GM23338 (cell line): ENCODE measurements at regions not wholly inside any gene's neighbourhood (a gene's known extent, or its start where the extent isn't known, plus 50 kb on each side); places are given as distances from the start of the nearest gene placed in this dataset.

Source experiments
- ATAC-seq: fragments of 200-7000 bp; cut with Tn5 transposase; 3 replicates; pipeline ENCODE4 v1.9.1; 2020
- DNase-seq: peaks from one replicate; pipeline ENCODE4 v3.0.0-alpha.2; 2015; ENCODE audit warnings: low spot score
- H2AFZ ChIP-seq: fragments of 200-600 bp; sonication (generic); 2 replicates; pipeline ENCODE4 v1.8.0; 2016; ENCODE audit warnings: antibody characterized with exemption, mild to moderate bottlenecking, moderate library complexity
- H3F3A ChIP-seq: fragments of 200-600 bp; sonication (generic); replicated peaks from 2 replicates; pipeline ENCODE4 v1.8.0; 2017; ENCODE audit warnings: antibody characterized with exemption, mixed run types, low read depth
- H3K27ac ChIP-seq: fragments of 200-600 bp; sonication (generic); 2 replicates; pipeline ENCODE4 v1.6.1; 2016; ENCODE audit warnings: low read depth
- H3K27me3 ChIP-seq: fragments of 200-600 bp; sonication (generic); 2 replicates; pipeline ENCODE4 v1.8.0; 2016; ENCODE audit warnings: mild to moderate bottlenecking, mixed run types, moderate library complexity; ENCODE audit not compliant: insufficient read depth
- H3K36me3 ChIP-seq: fragments of 200-600 bp; sonication (generic); 2 replicates; pipeline ENCODE4 v1.8.0; 2016; ENCODE audit warnings: mild to moderate bottlenecking; ENCODE audit not compliant: insufficient read depth
- H3K4me1 ChIP-seq: fragments of 200-600 bp; sonication (generic); 2 replicates; pipeline ENCODE4 v1.8.0; 2016; ENCODE audit warnings: mild to moderate bottlenecking, moderate library complexity; ENCODE audit not compliant: insufficient read depth
- H3K4me2 ChIP-seq: fragments of 200-600 bp; sonication (generic); 2 replicates; pipeline ENCODE4 v1.7.1; 2017; ENCODE audit warnings: mixed run types
- H3K4me3 ChIP-seq: fragments of 200-600 bp; sonication (generic); 2 replicates; pipeline ENCODE4 v1.6.1; 2016; ENCODE audit warnings: mixed run types
- H3K79me2 ChIP-seq: fragments of 200-600 bp; sonication (generic); replicated peaks from 2 replicates; pipeline ENCODE4 v1.8.0; 2017; ENCODE audit warnings: mild to moderate bottlenecking; ENCODE audit not compliant: insufficient read depth
- H3K9me2 ChIP-seq: fragments of 200-600 bp; sonication (generic); 2 replicates; pipeline ENCODE4 v1.8.0; 2017; ENCODE audit not compliant: insufficient read depth
- H4K20me1 ChIP-seq: fragments of 200-600 bp; sonication (generic); replicated peaks from 2 replicates; pipeline ENCODE4 v1.8.0; 2017; ENCODE audit warnings: mild to moderate bottlenecking; ENCODE audit not compliant: insufficient read depth
- H3K27ac Mint-ChIP-seq: 2 replicates; pipeline ENCODE4 v1.8.0; 2020; ENCODE audit warnings: inconsistent platforms, mild to moderate bottlenecking, moderate library complexity, mixed read lengths
- H3K27me3 Mint-ChIP-seq: 3 replicates; pipeline ENCODE4 v1.8.0; 2022; ENCODE audit warnings: low read depth, mild to moderate bottlenecking, moderate library complexity, mixed read lengths, inconsistent platforms; ENCODE audit not compliant: insufficient read depth, poor library complexity
- H3K36me3 Mint-ChIP-seq: 3 replicates; pipeline ENCODE4 v1.8.0; 2021; ENCODE audit warnings: low read depth, mild to moderate bottlenecking, inconsistent platforms, moderate library complexity, mixed read lengths
- H3K4me1 Mint-ChIP-seq: 3 replicates; pipeline ENCODE4 v1.8.0; 2020; ENCODE audit warnings: mild to moderate bottlenecking, inconsistent platforms, mixed read lengths
- H3K4me3 Mint-ChIP-seq: 3 replicates; pipeline ENCODE4 v1.8.0; 2021; ENCODE audit warnings: moderate library complexity, mild to moderate bottlenecking, inconsistent platforms, mixed read lengths
- H3K9me3 Mint-ChIP-seq: 3 replicates; pipeline ENCODE4 v1.8.0; 2020; ENCODE audit warnings: moderate library complexity, mild to moderate bottlenecking, inconsistent platforms, mixed read lengths
- CREB1 ChIP-seq: fragments of 250-450 bp; sonication (Bioruptor Pico); IDR thresholded peaks from 2 replicates; pipeline ENCODE4 v1.5.0; 2020; ENCODE audit warnings: low read depth, mild to moderate bottlenecking, moderate library complexity
- CTCF ChIP-seq, 2 experiments: fragments of 200-600 bp in 1 of 2; sonication (generic) in 1 of 2; conservative IDR thresholded peaks; 2 replicates each; pipeline versions ENCODE4 v1.5.1 to v1.6.1; 2016 to 2017; ENCODE audit warnings: antibody characterized with exemption in 2 of 2, low read depth in 2 of 2, mild to moderate bottlenecking in 2 of 2, moderate library complexity in 1 of 2
- EZH2 ChIP-seq: fragments of 200-600 bp; sonication (generic); IDR thresholded peaks from one replicate; pipeline ENCODE4 v1.8.0; 2017; ENCODE audit warnings: antibody characterized with exemption, mild to moderate bottlenecking, low read depth; ENCODE audit not compliant: unreplicated experiment
- EZH2phosphoT487 ChIP-seq: fragments of 200-600 bp; sonication (generic); IDR thresholded peaks from one replicate; pipeline ENCODE4 v1.8.1; 2018; ENCODE audit warnings: antibody characterized with exemption; ENCODE audit not compliant: unreplicated experiment
- JUNB ChIP-seq: IDR thresholded peaks from one replicate; pipeline ENCODE4 v1.6.1; 2016; ENCODE audit warnings: antibody characterized with exemption; ENCODE audit not compliant: unreplicated experiment
- NANOG ChIP-seq: IDR thresholded peaks from 2 replicates; pipeline ENCODE4 v1.6.1; 2016; ENCODE audit warnings: antibody characterized with exemption, borderline replicate concordance
- POLR2AphosphoS5 ChIP-seq: IDR thresholded peaks from 2 replicates; pipeline ENCODE4 v1.6.1; 2016; ENCODE audit warnings: antibody characterized with exemption, low read depth
- STAT1 ChIP-seq: IDR thresholded peaks from one replicate; pipeline ENCODE4 v1.6.1; 2016; ENCODE audit warnings: antibody characterized with exemption; ENCODE audit not compliant: unreplicated experiment
- ZNF114 ChIP-seq: fragments of 250-450 bp; sonication (Bioruptor Pico); IDR thresholded peaks from 2 replicates; pipeline ENCODE4 v1.5.0; 2020; ENCODE audit warnings: mild to moderate bottlenecking, moderate library complexity
- TF ChIP-seq, protein P1 (sequence below): IDR thresholded peaks from one replicate; pipeline ENCODE4 v1.6.1; 2018; ENCODE audit warnings: antibody characterized with exemption; ENCODE audit not compliant: unreplicated experiment
- TF ChIP-seq, protein P2 (sequence below): fragments of 250-450 bp; sonication (Bioruptor Pico); IDR thresholded peaks from 2 replicates; pipeline ENCODE4 v1.5.0; 2020; ENCODE audit warnings: mild to moderate bottlenecking, moderate library complexity

DNA sequence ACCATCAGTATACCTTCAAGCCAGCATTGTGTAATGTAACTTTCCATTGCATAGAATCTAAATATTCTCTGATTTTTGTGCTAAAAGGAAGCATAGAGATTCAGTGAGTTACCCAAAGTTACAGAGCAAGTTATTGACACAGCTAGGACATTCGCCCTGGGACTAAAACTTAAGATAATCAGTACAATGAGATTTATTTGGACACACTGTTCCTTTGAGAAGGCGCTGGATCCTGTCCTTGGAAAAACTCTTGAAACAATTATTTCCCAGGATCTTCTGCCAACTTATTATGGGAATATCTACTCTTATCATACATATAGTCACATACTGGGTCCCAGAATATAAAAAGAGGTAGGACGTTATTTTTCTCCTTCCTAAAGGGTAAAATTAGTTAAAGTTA lies 392.0 kb downstream of the UBE2NL start:
- no peaks in the 10 kb centered on the region for H4K20me1 ChIP-seq
- DNase-seq (no peak), ATAC-seq (no peak)
- no peak overlapping the region for H3K27ac ChIP-seq
- no peak overlapping the region for H3K4me2 ChIP-seq
- Mint-ChIP-seq H3K9me3 (peaks cover 37% of the 10 kb centered on the region), H3K27ac (no peak overlapping the region), H3K4me3 (no peak overlapping the region), H3K27me3 (peaks cover 4% of the 10 kb centered on the region), H3K4me1 (no peaks in the 10 kb centered on the region), H3K36me3 (peaks cover 14% of the 10 kb centered on the region)
- no peak overlapping the region for H3K4me3 ChIP-seq
- no peaks in the 10 kb centered on the region for H3K36me3 ChIP-seq
- H3K4me1 ChIP-seq, result no peaks in the 10 kb centered on the region
- no peaks in the 10 kb centered on the region for H3K9me2 ChIP-seq
- H2AFZ ChIP-seq, result no peak overlapping the region
- H3K79me2 ChIP-seq, result no peaks in the 10 kb centered on the region
- H3K27me3 ChIP-seq, result no peaks in the 10 kb centered on the region
- H3F3A ChIP-seq, result no peaks in the 10 kb centered on the region
- TF ChIP-seq EZH2 (no peak), ZNF114 (CRISPR knock-in tag) (no peak), JUNB (no peak), CREB1 (no peak), NANOG (no peak), STAT1 (no peak), CTCF (conservative IDR thresholded peaks at IDR 0.05; ENCODE audit: low read depth in 2 of 2) (no peak), POLR2AphosphoS5 (no peak), EZH2phosphoT487 (no peak)
- TF ChIP-seq, protein P1, sequence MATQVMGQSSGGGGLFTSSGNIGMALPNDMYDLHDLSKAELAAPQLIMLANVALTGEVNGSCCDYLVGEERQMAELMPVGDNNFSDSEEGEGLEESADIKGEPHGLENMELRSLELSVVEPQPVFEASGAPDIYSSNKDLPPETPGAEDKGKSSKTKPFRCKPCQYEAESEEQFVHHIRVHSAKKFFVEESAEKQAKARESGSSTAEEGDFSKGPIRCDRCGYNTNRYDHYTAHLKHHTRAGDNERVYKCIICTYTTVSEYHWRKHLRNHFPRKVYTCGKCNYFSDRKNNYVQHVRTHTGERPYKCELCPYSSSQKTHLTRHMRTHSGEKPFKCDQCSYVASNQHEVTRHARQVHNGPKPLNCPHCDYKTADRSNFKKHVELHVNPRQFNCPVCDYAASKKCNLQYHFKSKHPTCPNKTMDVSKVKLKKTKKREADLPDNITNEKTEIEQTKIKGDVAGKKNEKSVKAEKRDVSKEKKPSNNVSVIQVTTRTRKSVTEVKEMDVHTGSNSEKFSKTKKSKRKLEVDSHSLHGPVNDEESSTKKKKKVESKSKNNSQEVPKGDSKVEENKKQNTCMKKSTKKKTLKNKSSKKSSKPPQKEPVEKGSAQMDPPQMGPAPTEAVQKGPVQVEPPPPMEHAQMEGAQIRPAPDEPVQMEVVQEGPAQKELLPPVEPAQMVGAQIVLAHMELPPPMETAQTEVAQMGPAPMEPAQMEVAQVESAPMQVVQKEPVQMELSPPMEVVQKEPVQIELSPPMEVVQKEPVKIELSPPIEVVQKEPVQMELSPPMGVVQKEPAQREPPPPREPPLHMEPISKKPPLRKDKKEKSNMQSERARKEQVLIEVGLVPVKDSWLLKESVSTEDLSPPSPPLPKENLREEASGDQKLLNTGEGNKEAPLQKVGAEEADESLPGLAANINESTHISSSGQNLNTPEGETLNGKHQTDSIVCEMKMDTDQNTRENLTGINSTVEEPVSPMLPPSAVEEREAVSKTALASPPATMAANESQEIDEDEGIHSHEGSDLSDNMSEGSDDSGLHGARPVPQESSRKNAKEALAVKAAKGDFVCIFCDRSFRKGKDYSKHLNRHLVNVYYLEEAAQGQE, result no peak
- TF ChIP-seq, protein P2, sequence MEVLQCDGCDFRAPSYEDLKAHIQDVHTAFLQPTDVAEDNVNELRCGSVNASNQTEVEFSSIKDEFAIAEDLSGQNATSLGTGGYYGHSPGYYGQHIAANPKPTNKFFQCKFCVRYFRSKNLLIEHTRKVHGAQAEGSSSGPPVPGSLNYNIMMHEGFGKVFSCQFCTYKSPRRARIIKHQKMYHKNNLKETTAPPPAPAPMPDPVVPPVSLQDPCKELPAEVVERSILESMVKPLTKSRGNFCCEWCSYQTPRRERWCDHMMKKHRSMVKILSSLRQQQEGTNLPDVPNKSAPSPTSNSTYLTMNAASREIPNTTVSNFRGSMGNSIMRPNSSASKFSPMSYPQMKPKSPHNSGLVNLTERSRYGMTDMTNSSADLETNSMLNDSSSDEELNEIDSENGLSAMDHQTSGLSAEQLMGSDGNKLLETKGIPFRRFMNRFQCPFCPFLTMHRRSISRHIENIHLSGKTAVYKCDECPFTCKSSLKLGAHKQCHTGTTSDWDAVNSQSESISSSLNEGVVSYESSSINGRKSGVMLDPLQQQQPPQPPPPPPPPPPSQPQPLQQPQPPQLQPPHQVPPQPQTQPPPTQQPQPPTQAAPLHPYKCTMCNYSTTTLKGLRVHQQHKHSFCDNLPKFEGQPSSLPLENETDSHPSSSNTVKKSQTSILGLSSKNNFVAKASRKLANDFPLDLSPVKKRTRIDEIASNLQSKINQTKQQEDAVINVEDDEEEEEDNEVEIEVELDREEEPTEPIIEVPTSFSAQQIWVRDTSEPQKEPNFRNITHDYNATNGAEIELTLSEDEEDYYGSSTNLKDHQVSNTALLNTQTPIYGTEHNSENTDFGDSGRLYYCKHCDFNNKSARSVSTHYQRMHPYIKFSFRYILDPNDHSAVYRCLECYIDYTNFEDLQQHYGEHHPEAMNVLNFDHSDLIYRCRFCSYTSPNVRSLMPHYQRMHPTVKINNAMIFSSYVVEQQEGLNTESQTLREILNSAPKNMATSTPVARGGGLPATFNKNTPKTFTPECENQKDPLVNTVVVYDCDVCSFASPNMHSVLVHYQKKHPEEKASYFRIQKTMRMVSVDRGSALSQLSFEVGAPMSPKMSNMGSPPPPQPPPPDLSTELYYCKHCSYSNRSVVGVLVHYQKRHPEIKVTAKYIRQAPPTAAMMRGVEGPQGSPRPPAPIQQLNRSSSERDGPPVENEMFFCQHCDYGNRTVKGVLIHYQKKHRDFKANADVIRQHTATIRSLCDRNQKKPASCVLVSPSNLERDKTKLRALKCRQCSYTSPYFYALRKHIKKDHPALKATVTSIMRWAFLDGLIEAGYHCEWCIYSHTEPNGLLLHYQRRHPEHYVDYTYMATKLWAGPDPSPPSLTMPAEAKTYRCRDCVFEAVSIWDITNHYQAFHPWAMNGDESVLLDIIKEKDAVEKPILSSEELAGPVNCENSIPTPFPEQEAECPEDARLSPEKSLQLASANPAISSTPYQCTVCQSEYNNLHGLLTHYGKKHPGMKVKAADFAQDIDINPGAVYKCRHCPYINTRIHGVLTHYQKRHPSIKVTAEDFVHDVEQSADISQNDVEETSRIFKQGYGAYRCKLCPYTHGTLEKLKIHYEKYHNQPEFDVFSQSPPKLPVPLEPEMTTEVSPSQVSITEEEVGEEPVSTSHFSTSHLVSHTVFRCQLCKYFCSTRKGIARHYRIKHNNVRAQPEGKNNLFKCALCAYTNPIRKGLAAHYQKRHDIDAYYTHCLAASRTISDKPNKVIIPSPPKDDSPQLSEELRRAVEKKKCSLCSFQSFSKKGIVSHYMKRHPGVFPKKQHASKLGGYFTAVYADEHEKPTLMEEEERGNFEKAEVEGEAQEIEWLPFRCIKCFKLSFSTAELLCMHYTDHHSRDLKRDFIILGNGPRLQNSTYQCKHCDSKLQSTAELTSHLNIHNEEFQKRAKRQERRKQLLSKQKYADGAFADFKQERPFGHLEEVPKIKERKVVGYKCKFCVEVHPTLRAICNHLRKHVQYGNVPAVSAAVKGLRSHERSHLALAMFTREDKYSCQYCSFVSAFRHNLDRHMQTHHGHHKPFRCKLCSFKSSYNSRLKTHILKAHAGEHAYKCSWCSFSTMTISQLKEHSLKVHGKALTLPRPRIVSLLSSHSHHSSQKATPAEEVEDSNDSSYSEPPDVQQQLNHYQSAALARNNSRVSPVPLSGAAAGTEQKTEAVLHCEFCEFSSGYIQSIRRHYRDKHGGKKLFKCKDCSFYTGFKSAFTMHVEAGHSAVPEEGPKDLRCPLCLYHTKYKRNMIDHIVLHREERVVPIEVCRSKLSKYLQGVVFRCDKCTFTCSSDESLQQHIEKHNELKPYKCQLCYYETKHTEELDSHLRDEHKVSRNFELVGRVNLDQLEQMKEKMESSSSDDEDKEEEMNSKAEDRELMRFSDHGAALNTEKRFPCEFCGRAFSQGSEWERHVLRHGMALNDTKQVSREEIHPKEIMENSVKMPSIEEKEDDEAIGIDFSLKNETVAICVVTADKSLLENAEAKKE (CRISPR knock-in tag), result no peak
